Fibroblast of lung (primary cell): ENCODE measurements at regions not wholly inside any gene's neighbourhood (a gene's known extent, or its start where the extent isn't known, plus 50 kb on each side); places are given as distances from the start of the nearest gene placed in this dataset.

Experiments
- DNase-seq, 2 donors: peaks; one replicate each; pipeline versions ENCODE4 v3.0.0 to v3.0.0-alpha.2; 2010; ENCODE audit warnings: low read depth in 2 of 2
- H2AFZ ChIP-seq: 2 replicates; pipeline ENCODE4 v1.5.1; 2012; ENCODE audit warnings: low read length, control low read depth, inconsistent platforms
- H3K27ac ChIP-seq: 2 replicates; pipeline ENCODE4 v1.5.1; 2011; ENCODE audit warnings: low read length, control low read depth; ENCODE audit not compliant: insufficient read depth
- H3K27me3 ChIP-seq: 2 replicates; pipeline ENCODE4 v1.5.1; 2011; ENCODE audit warnings: mild to moderate bottlenecking, low read length; ENCODE audit not compliant: control insufficient read depth, insufficient read depth
- H3K36me3 ChIP-seq: 2 replicates; pipeline ENCODE4 v1.5.1; 2011; ENCODE audit warnings: low read length; ENCODE audit not compliant: control insufficient read depth, insufficient read depth
- H3K4me1 ChIP-seq: 2 replicates; pipeline ENCODE4 v1.5.1; 2011; ENCODE audit warnings: low read length; ENCODE audit not compliant: control insufficient read depth, insufficient read depth; ENCODE audit errors: extremely low read depth
- H3K4me2 ChIP-seq: 2 replicates; pipeline ENCODE4 v1.5.1; 2011; ENCODE audit warnings: low read length, control low read depth; ENCODE audit not compliant: insufficient read depth; ENCODE audit errors: extremely low read depth
- H3K4me3 ChIP-seq, 4 experiments: fragments of 200-600 bp in 1 of 4; sonication (generic) in 1 of 4; replicated peaks in 1 of 4; 2 replicates each; pipeline ENCODE4 v1.5.1; 2011 to 2016; ENCODE audit warnings: low read length in 4 of 4, low read depth in 3 of 4, mild to moderate bottlenecking in 3 of 4, control low read depth in 2 of 4, inconsistent platforms in 1 of 4, mixed read lengths in 1 of 4; ENCODE audit not compliant: insufficient read depth in 1 of 4; ENCODE audit errors: control extremely low read depth in 1 of 4
- H3K79me2 ChIP-seq: 2 replicates; pipeline ENCODE4 v1.5.1; 2012; ENCODE audit warnings: mild to moderate bottlenecking, low read length, inconsistent platforms; ENCODE audit not compliant: control insufficient read depth, insufficient read depth
- H3K9ac ChIP-seq: 2 replicates; pipeline ENCODE4 v1.5.1; 2011; ENCODE audit warnings: mild to moderate bottlenecking, low read length, control low read depth; ENCODE audit not compliant: insufficient read depth
- H3K9me3 ChIP-seq: 2 replicates; pipeline ENCODE4 v1.5.1; 2012; ENCODE audit warnings: low read depth, low read length; ENCODE audit not compliant: control insufficient read depth, insufficient read depth
- H4K20me1 ChIP-seq: 2 replicates; pipeline ENCODE4 v1.5.1; 2011; ENCODE audit warnings: low read length; ENCODE audit not compliant: control insufficient read depth, insufficient read depth; ENCODE audit errors: extremely low read depth
- CTCF ChIP-seq, 2 donors: IDR thresholded peaks in 1 of 2; conservative IDR thresholded peaks in 1 of 2; 1 replicate in 1 of 2; 2 replicates in 1 of 2; pipeline ENCODE4 v1.5.1; 2011 to 2012; ENCODE audit warnings: low read length in 2 of 2, control low read depth in 1 of 2, inconsistent platforms in 1 of 2, low read depth in 1 of 2, mild to moderate bottlenecking in 1 of 2

- no peaks in the 10 kb centered on the region for H3K9me3 ChIP-seq
- no peak for DNase-seq
- H3K79me2 ChIP-seq = no peaks in the 10 kb centered on the region
Measured at GRCh38 chr6:167240034-167240541, 51.0 kb upstream of the UNC93A start.

More at GRCh38 chr6:167240034-167240541, 51.0 kb upstream of the UNC93A start:
- Histone ChIP-seq H4K20me1 (no peaks in the 10 kb centered on the region), H2AFZ (no peak overlapping the region), H3K4me2 (no peak overlapping the region), H3K4me1 (no peaks in the 10 kb centered on the region), H3K4me3 (no peak overlapping the region), H3K9ac (no peak overlapping the region), H3K27me3 (no peaks in the 10 kb centered on the region), H3K27ac (no peak overlapping the region), H3K36me3 (no peaks in the 10 kb centered on the region)
- TF ChIP-seq CTCF (conservative IDR thresholded peaks at IDR 0.05 in 1 of 2, IDR thresholded peaks at IDR 0.05 in 1 of 2; ENCODE audit: low read depth in 1 of 2, low read length in 2 of 2) = no peak
